B cell (primary cell): ENCODE measurements at regions not wholly inside any gene's neighbourhood (a gene's known extent, or its start where the extent isn't known, plus 50 kb on each side); places are given as distances from the start of the nearest gene placed in this dataset.
A peak's percentile ranks its signal among the peaks of the same experiment; 100 is the strongest.

ENCODE experiments used
- ATAC-seq: fragments of 200-7000 bp; cut with Tn5 transposase; one replicate; pipeline ENCODE4 v1.10.0; 2021; ENCODE audit warnings: low read depth, mild to moderate bottlenecking, moderate number of reproducible peaks, moderate library complexity
- CTCF ChIA-PET: fragments of 350-600 bp; sonication (Branson Sonifier 250); formaldehyde crosslinking; loops from one replicate; lab custom pipeline; 2021; ENCODE audit warnings: antibody characterized with exemption, inconsistent platforms; lab: Charles Lee
- POLR2A ChIA-PET: fragments of 350-600 bp; sonication (Branson Sonifier 250); formaldehyde crosslinking; loops from one replicate; lab custom pipeline; 2021; ENCODE audit warnings: antibody characterized with exemption; lab: Charles Lee
- DNase-seq: peaks from one replicate; pipeline ENCODE4 v3.0.0; 2013
- H2AFZ ChIP-seq: 2 replicates; pipeline ENCODE4 v1.6.1; 2012; ENCODE audit warnings: mild to moderate bottlenecking, low read depth, low read length; ENCODE audit not compliant: insufficient read depth, poor library complexity, severe bottlenecking
- H3K27ac ChIP-seq, 2 donors: 1 replicate in 1 of 2; 2 replicates in 1 of 2; pipeline ENCODE4 v1.5.1; 2012 to 2013; ENCODE audit warnings: low read length in 2 of 2, mild to moderate bottlenecking in 2 of 2, moderate library complexity in 1 of 2
- H3K27me3 ChIP-seq, 4 experiments: fragments of 200-600 bp in 1 of 4; sonication (generic) in 1 of 4; replicated peaks in 1 of 4; 1 replicate in 2 of 4; 2 replicates in 2 of 4; pipeline versions ENCODE4 v1.6.1 to v1.7.0; 2013 to 2016; ENCODE audit warnings: low read length in 3 of 4, mild to moderate bottlenecking in 2 of 4, mixed read lengths in 1 of 4, moderate library complexity in 1 of 4; ENCODE audit not compliant: insufficient read depth in 4 of 4, control insufficient read depth in 3 of 4; ENCODE audit errors: control extremely low read depth in 1 of 4
- H3K36me3 ChIP-seq, 2 experiments: replicated peaks in 1 of 2; 1 replicate in 1 of 2; 2 replicates in 1 of 2; pipeline versions ENCODE4 v1.6.1 to v1.7.1; 2013; ENCODE audit warnings: low read length in 1 of 2; ENCODE audit not compliant: insufficient read depth in 2 of 2, control insufficient read depth in 1 of 2; ENCODE audit errors: control extremely low read depth in 1 of 2, extremely low read depth in 1 of 2
- H3K4me1 ChIP-seq, 2 donors: fragments of 200-600 bp in 1 of 2; sonication (generic) in 1 of 2; 1 replicate in 1 of 2; 2 replicates in 1 of 2; pipeline versions ENCODE4 v1.5.1 to v1.6.1; 2013 to 2017; ENCODE audit warnings: low read length in 2 of 2; ENCODE audit not compliant: control insufficient read depth in 2 of 2, insufficient read depth in 2 of 2
- H3K4me2 ChIP-seq: replicated peaks from 2 replicates; pipeline ENCODE3; 2012; ENCODE audit warnings: mild to moderate bottlenecking, low read depth, low read length; ENCODE audit not compliant: poor library complexity, severe bottlenecking
- H3K4me3 ChIP-seq, 5 experiments: fragments of 200-600 bp in 1 of 5; sonication (generic) in 1 of 5; 1 replicate in 3 of 5; 2 replicates in 2 of 5; pipeline versions ENCODE4 v1.5.1 to v1.7.0; 2011 to 2016; ENCODE audit warnings: low read length in 4 of 5, mild to moderate bottlenecking in 4 of 5, low read depth in 2 of 5, control low read depth in 1 of 5, moderate library complexity in 1 of 5; ENCODE audit not compliant: insufficient read depth in 1 of 5; ENCODE audit errors: control extremely low read depth in 1 of 5, extremely low read depth in 1 of 5
- H3K79me2 ChIP-seq: fragments of 200-600 bp; sonication (generic); one replicate; pipeline ENCODE4 v1.6.0; 2016; ENCODE audit warnings: low read length; ENCODE audit not compliant: control insufficient read depth, insufficient read depth
- H3K9ac ChIP-seq: fragments of 200-600 bp; sonication (generic); 2 replicates; pipeline ENCODE4 v1.6.1; 2017; ENCODE audit warnings: mild to moderate bottlenecking, low read length, moderate library complexity
- H3K9me3 ChIP-seq, 3 donors: one replicate each; pipeline versions ENCODE4 v1.6.1 to v1.7.1; 2013; ENCODE audit warnings: low read length in 2 of 3; ENCODE audit not compliant: control insufficient read depth in 2 of 3, insufficient read depth in 1 of 3; ENCODE audit errors: control extremely low read depth in 1 of 3
- H4K20me1 ChIP-seq: 2 replicates; pipeline ENCODE4 v1.6.0; 2012; ENCODE audit warnings: mild to moderate bottlenecking, low read length; ENCODE audit not compliant: insufficient read depth, control insufficient read depth, poor library complexity, severe bottlenecking
- H3K27ac Mint-ChIP-seq: one replicate; pipeline ENCODE4 v1.8.0; 2021; ENCODE audit warnings: mixed read lengths
- H3K27me3 Mint-ChIP-seq: one replicate; pipeline ENCODE4 v1.8.0; 2021; ENCODE audit warnings: mixed read lengths
- H3K4me1 Mint-ChIP-seq: one replicate; pipeline ENCODE4 v1.8.0; 2021; ENCODE audit warnings: mixed read lengths
- H3K4me3 Mint-ChIP-seq: one replicate; pipeline ENCODE4 v1.8.0; 2021; ENCODE audit warnings: mixed read lengths
- H3K9me3 Mint-ChIP-seq: one replicate; pipeline ENCODE4 v1.8.0; 2022; ENCODE audit warnings: mixed read lengths; ENCODE audit not compliant: insufficient read depth
- CTCF ChIP-seq: fragments of 200-600 bp; IDR thresholded peaks from one replicate; pipeline ENCODE4 v1.8.0; 2022; ENCODE audit warnings: antibody characterized with exemption, mild to moderate bottlenecking
- EZH2 ChIP-seq: IDR thresholded peaks from 2 replicates; pipeline ENCODE4 v1.6.1; 2012; ENCODE audit warnings: borderline replicate concordance, low read depth, mild to moderate bottlenecking, moderate library complexity, low read length; ENCODE audit not compliant: insufficient read depth, poor library complexity, severe bottlenecking
- WGBS: methylation state at CpG from one replicate; pipeline ENCODE4 v1.1.5; 2013; ENCODE audit warnings: missing lambda C conversion rate; ENCODE audit not compliant: insufficient coverage; 5-methylcytosine and 5-hydroxymethylcytosine counted together
- intact Hi-C: fragments of 100-400 bp; cut with micrococcal nuclease; formaldehyde crosslinking; loops from one replicate; pipeline ENCODE4 v1.10.0; 2022

GRCh38 chr3:106204160-106204868 lies 335.5 kb upstream of the CBLB start:
- no peak for TF ChIP-seq EZH2
- no peak for TF ChIP-seq CTCF
- no peak overlapping the region for H3K4me3 ChIP-seq
- H3K9me3 Mint-ChIP-seq: peaks cover 5% of the 10 kb centered on the region
- no peak overlapping the region for H3K9ac ChIP-seq
- ATAC-seq (no peak), DNase-seq (no peak)
- H3K9me3 ChIP-seq: peaks cover 0 to 2% (median 0%) of the 10 kb centered on the region in 3 donors
- WGBS: 82% methylated on average over 4 of the region's 5 CpGs
- intact Hi-C loops: loop anchor here (10.0 kb wide), 1 partner anchor 50 kb away; no protein-coding TSS in a partner anchor
- H3K4me1 Mint-ChIP-seq: peaks cover 27% of the 10 kb centered on the region
- no peaks in the 10 kb centered on the region for H4K20me1 ChIP-seq
- ChIA-PET POLR2A (interaction anchor here (0.6 kb wide), 1 partner anchor 142 kb away, joined by 3 read pairs; no protein-coding TSS in a partner anchor), CTCF (no interaction called here)
- no peaks in the 10 kb centered on the region for H3K36me3 ChIP-seq
- H3K27me3 Mint-ChIP-seq: no peaks in the 10 kb centered on the region
- no peak overlapping the region for H3K4me3 Mint-ChIP-seq
- no peaks in the 10 kb centered on the region for H3K79me2 ChIP-seq
- peaks cover 15 to 23% of the 10 kb centered on the region in 2 donors for H3K4me1 ChIP-seq
- H3K27me3 ChIP-seq: no peaks in the 10 kb centered on the region
- no peak overlapping the region for H3K27ac ChIP-seq
- no peak overlapping the region for H3K27ac Mint-ChIP-seq
- H3K4me2 ChIP-seq: no peak overlapping the region
- H2AFZ ChIP-seq: no peak overlapping the region

- CTCF ChIA-PET: interaction anchor here (0.6 to 2.1 kb wide), 4 partner anchors 12 to 519 kb away, joined by 3 to 8 read pairs (median 4); no protein-coding TSS in a partner anchor
- intact Hi-C loops: loop anchor here (5.0 to 10.0 kb wide), 2 partner anchors 49 to 519 kb away; no protein-coding TSS in a partner anchor
Observed at GRCh38 chr3:106206146-106206545, 337.3 kb upstream of the CBLB start.

More at GRCh38 chr3:106206146-106206545, 337.3 kb upstream of the CBLB start:
- peaks cover 5% of the 10 kb centered on the region for H3K9me3 Mint-ChIP-seq
- no peaks in the 10 kb centered on the region for H3K36me3 ChIP-seq
- peak overlapping the region in 4 of 5 experiments; percentile 22 to 51 (median 34) for H3K4me3 ChIP-seq
- peak overlapping the region; percentile 38 for H3K9ac ChIP-seq
- POLR2A ChIA-PET: no interaction called here
- DNase-seq (peak; percentile 57), ATAC-seq (peak; percentile 60)
- H3K4me3 Mint-ChIP-seq: peak overlapping the region; percentile 68
- peak overlapping the region in 1 of 2 donors; percentile 31 for H3K27ac ChIP-seq
- H3K4me2 ChIP-seq: peak overlapping the region; percentile 69
- peaks cover 27% of the 10 kb centered on the region for H3K4me1 Mint-ChIP-seq
- H3K79me2 ChIP-seq: no peaks in the 10 kb centered on the region
- H3K27me3 Mint-ChIP-seq: no peaks in the 10 kb centered on the region
- peak overlapping the region; percentile 42 for H3K27ac Mint-ChIP-seq
- TF ChIP-seq EZH2: no peak
- no peak for TF ChIP-seq CTCF
- peaks cover 0 to 2% (median 0%) of the 10 kb centered on the region in 3 donors for H3K9me3 ChIP-seq
- no peaks in the 10 kb centered on the region for H4K20me1 ChIP-seq
- no peaks in the 10 kb centered on the region for H3K27me3 ChIP-seq
- WGBS: 0% methylated on average over 3 of the region's 6 CpGs
- H2AFZ ChIP-seq: peak overlapping the region; percentile 8
- H3K4me1 ChIP-seq: peaks cover 15 to 23% of the 10 kb centered on the region in 2 donors
